CD4-positive, CD25-positive, alpha-beta regulatory T cell (primary cell): ENCODE measurements at regions not wholly inside any gene's neighbourhood (a gene's known extent, or its start where the extent isn't known, plus 50 kb on each side); places are given as distances from the start of the nearest gene placed in this dataset.

Experiments
- ATAC-seq, 2 donors: fragments of 150-1000 bp; cut with Tn5 transposase; one replicate each; pipeline ENCODE4 v1.10.0; 2021; ENCODE audit warnings: low read depth in 2 of 2, moderate number of reproducible peaks in 2 of 2, moderate library complexity in 1 of 2
- DNase-seq, 3 donors: peaks; one replicate each; pipeline versions ENCODE4 v3.0.0 to v3.0.0-alpha.2; 2012 to 2022; ENCODE audit warnings: mixed read lengths in 1 of 3
- H3K27ac ChIP-seq: one replicate; pipeline ENCODE4 v1.7.0; 2013; ENCODE audit warnings: mild to moderate bottlenecking, low read length; ENCODE audit not compliant: insufficient read depth, poor library complexity, severe bottlenecking
- H3K27me3 ChIP-seq: one replicate; pipeline ENCODE4 v1.7.0; 2013; ENCODE audit warnings: low read length; ENCODE audit not compliant: control insufficient read depth, insufficient read depth
- H3K36me3 ChIP-seq: one replicate; pipeline ENCODE4 v1.7.0; 2013; ENCODE audit warnings: mild to moderate bottlenecking, low read length, moderate library complexity; ENCODE audit not compliant: control insufficient read depth, insufficient read depth
- H3K4me1 ChIP-seq: 2 replicates; pipeline ENCODE4 v1.7.0; 2013; ENCODE audit warnings: mild to moderate bottlenecking, low read length; ENCODE audit not compliant: insufficient read depth, control insufficient read depth, poor library complexity, severe bottlenecking
- H3K4me3 ChIP-seq: one replicate; pipeline ENCODE4 v1.7.0; 2013; ENCODE audit warnings: low read depth, mild to moderate bottlenecking, low read length, moderate library complexity
- H3K9me3 ChIP-seq, 2 experiments: 1 replicate in 1 of 2; 2 replicates in 1 of 2; pipeline ENCODE4 v1.7.0; 2013; ENCODE audit warnings: low read length in 2 of 2, mild to moderate bottlenecking in 1 of 2, moderate library complexity in 1 of 2; ENCODE audit not compliant: control insufficient read depth in 2 of 2
- H3K27ac Mint-ChIP-seq, 3 donors: one replicate each; pipeline ENCODE4 v1.8.0; 2020 to 2022; ENCODE audit warnings: mild to moderate bottlenecking in 3 of 3, mixed read lengths in 3 of 3, moderate library complexity in 2 of 3
- H3K27me3 Mint-ChIP-seq: one replicate; pipeline ENCODE4 v1.8.0; 2022; ENCODE audit warnings: mild to moderate bottlenecking, mixed read lengths
- H3K36me3 Mint-ChIP-seq: one replicate; pipeline ENCODE4 v1.8.0; 2020; ENCODE audit warnings: mixed read lengths
- H3K4me1 Mint-ChIP-seq, 4 donors: one replicate each; pipeline ENCODE4 v1.8.0; 2020 to 2022; ENCODE audit warnings: mixed read lengths in 4 of 4, mild to moderate bottlenecking in 1 of 4
- H3K4me3 Mint-ChIP-seq, 4 donors: one replicate each; pipeline ENCODE4 v1.8.0; 2020 to 2022; ENCODE audit warnings: mild to moderate bottlenecking in 4 of 4, mixed read lengths in 4 of 4, moderate library complexity in 3 of 4
- H3K9me3 Mint-ChIP-seq, 7 donors: one replicate each; pipeline ENCODE4 v1.8.0; 2020 to 2022; ENCODE audit warnings: mixed read lengths in 7 of 7, mild to moderate bottlenecking in 3 of 7, moderate library complexity in 2 of 7

- H3K27ac Mint-ChIP-seq, result no peak overlapping the region
- H3K9me3 ChIP-seq, result no peaks in the 10 kb centered on the region
- peaks cover 3 to 29% (median 6%) of the 10 kb centered on the region in 7 donors for H3K9me3 Mint-ChIP-seq
- no peaks in the 10 kb centered on the region for H3K4me1 Mint-ChIP-seq
- no peaks in the 10 kb centered on the region for H3K36me3 Mint-ChIP-seq
- no peaks in the 10 kb centered on the region for H3K4me1 ChIP-seq
- no peak overlapping the region for H3K4me3 ChIP-seq
- DNase-seq (no peak), ATAC-seq (no peak)
- no peaks in the 10 kb centered on the region for H3K27me3 ChIP-seq
- H3K27ac ChIP-seq, result no peak overlapping the region
- no peaks in the 10 kb centered on the region for H3K36me3 ChIP-seq
- H3K27me3 Mint-ChIP-seq, result no peaks in the 10 kb centered on the region
- no peak overlapping the region for H3K4me3 Mint-ChIP-seq
Observed at GRCh38 chr11:80837051-80837450, 1396.2 kb upstream of the TENM4 start.

- DNase-seq (no peak), ATAC-seq (no peak)
- H3K9me3 Mint-ChIP-seq, result peaks cover 3 to 22% (median 8%) of the 10 kb centered on the region in 7 donors
- peaks cover 0 to 2% of the 10 kb centered on the region in 2 experiments for H3K9me3 ChIP-seq
- no peaks in the 10 kb centered on the region for H3K27me3 Mint-ChIP-seq
- no peaks in the 10 kb centered on the region for H3K27me3 ChIP-seq
- H3K4me3 Mint-ChIP-seq, result no peak overlapping the region
- H3K36me3 Mint-ChIP-seq, result no peaks in the 10 kb centered on the region
- no peak overlapping the region for H3K4me3 ChIP-seq
- H3K4me1 Mint-ChIP-seq, result no peaks in the 10 kb centered on the region
- H3K36me3 ChIP-seq, result no peaks in the 10 kb centered on the region
- no peaks in the 10 kb centered on the region for H3K4me1 ChIP-seq
- H3K27ac Mint-ChIP-seq, result no peak overlapping the region
- H3K27ac ChIP-seq, result no peak overlapping the region
Observed at GRCh38 chr11:80831374-80831773, 1390.5 kb upstream of the TENM4 start.

- Histone ChIP-seq H3K4me1 (no peaks in the 10 kb centered on the region), H3K27me3 (no peaks in the 10 kb centered on the region), H3K36me3 (no peaks in the 10 kb centered on the region), H3K27ac (no peak overlapping the region), H3K4me3 (no peak overlapping the region), H3K9me3 (peaks cover 0 to 2% of the 10 kb centered on the region in 2 experiments)
- H3K4me1 Mint-ChIP-seq, result no peaks in the 10 kb centered on the region
- no peak overlapping the region for H3K27ac Mint-ChIP-seq
- DNase-seq (no peak), ATAC-seq (no peak)
- no peaks in the 10 kb centered on the region for H3K36me3 Mint-ChIP-seq
- H3K27me3 Mint-ChIP-seq, result no peaks in the 10 kb centered on the region
- no peak overlapping the region for H3K4me3 Mint-ChIP-seq
- peaks cover 0 to 14% (median 3%) of the 10 kb centered on the region in 7 donors for H3K9me3 Mint-ChIP-seq
Observed at GRCh38 chr11:80827781-80828180, 1387.0 kb upstream of the TENM4 start.

GRCh38 chr11:80826808-80827207 lies 1386.0 kb upstream of the TENM4 start:
- no peaks in the 10 kb centered on the region for H3K27me3 ChIP-seq
- ATAC-seq, result no peak
- peaks cover 0 to 2% of the 10 kb centered on the region in 2 experiments for H3K9me3 ChIP-seq
- H3K4me1 ChIP-seq, result no peaks in the 10 kb centered on the region
- H3K36me3 Mint-ChIP-seq, result no peaks in the 10 kb centered on the region
- H3K9me3 Mint-ChIP-seq, result peaks cover 0 to 8% (median 3%) of the 10 kb centered on the region in 7 donors
- no peaks in the 10 kb centered on the region for H3K4me1 Mint-ChIP-seq
- no peak overlapping the region for H3K27ac ChIP-seq
- no peak for DNase-seq
- H3K36me3 ChIP-seq, result no peaks in the 10 kb centered on the region
- H3K4me3 ChIP-seq, result no peak overlapping the region
- no peak overlapping the region for H3K4me3 Mint-ChIP-seq
- no peak overlapping the region for H3K27ac Mint-ChIP-seq
- H3K27me3 Mint-ChIP-seq, result no peaks in the 10 kb centered on the region

GRCh38 chr11:80822308-80822707 lies 1381.5 kb upstream of the TENM4 start:
- H3K4me1 Mint-ChIP-seq, result no peaks in the 10 kb centered on the region

GRCh38 chr11:80819271-80819670 lies 1378.4 kb upstream of the TENM4 start:
- Mint-ChIP-seq H3K9me3 (peaks cover 0 to 12% (median 6%) of the 10 kb centered on the region in 7 donors), H3K27me3 (no peaks in the 10 kb centered on the region), H3K4me1 (no peaks in the 10 kb centered on the region), H3K27ac (no peak overlapping the region), H3K4me3 (no peak overlapping the region), H3K36me3 (no peaks in the 10 kb centered on the region)
- no peaks in the 10 kb centered on the region for H3K27me3 ChIP-seq
- no peak overlapping the region for H3K27ac ChIP-seq
- H3K4me1 ChIP-seq, result no peaks in the 10 kb centered on the region
- no peaks in the 10 kb centered on the region for H3K36me3 ChIP-seq
- H3K9me3 ChIP-seq, result no peaks in the 10 kb centered on the region
- DNase-seq (no peak), ATAC-seq (no peak)
- no peak overlapping the region for H3K4me3 ChIP-seq

More at GRCh38 chr11:80822308-80822707, 1381.5 kb upstream of the TENM4 start:
- Mint-ChIP-seq H3K27me3 (no peaks in the 10 kb centered on the region), H3K4me3 (no peak overlapping the region), H3K27ac (no peak overlapping the region), H3K9me3 (peaks cover 0 to 13% (median 4%) of the 10 kb centered on the region in 7 donors), H3K36me3 (no peaks in the 10 kb centered on the region)
- Histone ChIP-seq H3K27me3 (no peaks in the 10 kb centered on the region), H3K9me3 (no peaks in the 10 kb centered on the region), H3K36me3 (no peaks in the 10 kb centered on the region), H3K27ac (no peak overlapping the region), H3K4me1 (no peaks in the 10 kb centered on the region), H3K4me3 (no peak overlapping the region)
- no peak for DNase-seq
- ATAC-seq, result no peak

- Histone ChIP-seq H3K4me3 (peak overlapping the region; percentile 14), H3K9me3 (no peaks in the 10 kb centered on the region), H3K4me1 (no peaks in the 10 kb centered on the region), H3K27ac (no peak overlapping the region), H3K27me3 (no peaks in the 10 kb centered on the region), H3K36me3 (no peaks in the 10 kb centered on the region)
- DNase-seq, result no peak
- no peaks in the 10 kb centered on the region for H3K27me3 Mint-ChIP-seq
- no peaks in the 10 kb centered on the region for H3K4me1 Mint-ChIP-seq
- peak overlapping the region in 2 of 3 donors; percentile 34 to 95 for H3K27ac Mint-ChIP-seq
- H3K4me3 Mint-ChIP-seq, result peak overlapping the region in 1 of 4 donors; percentile 46
- no peak for ATAC-seq
- H3K9me3 Mint-ChIP-seq, result peaks cover 0 to 12% (median 6%) of the 10 kb centered on the region in 7 donors
- no peaks in the 10 kb centered on the region for H3K36me3 Mint-ChIP-seq
Observed at GRCh38 chr11:80816966-80817365, 1376.1 kb upstream of the TENM4 start.

- H3K9me3 ChIP-seq, result no peaks in the 10 kb centered on the region
- no peak overlapping the region for H3K4me3 ChIP-seq
- no peaks in the 10 kb centered on the region for H3K4me1 ChIP-seq
- no peaks in the 10 kb centered on the region for H3K4me1 Mint-ChIP-seq
- DNase-seq (no peak), ATAC-seq (no peak)
- no peak overlapping the region for H3K27ac Mint-ChIP-seq
- no peaks in the 10 kb centered on the region for H3K27me3 Mint-ChIP-seq
- H3K27ac ChIP-seq, result no peak overlapping the region
- H3K9me3 Mint-ChIP-seq, result peaks cover 0 to 12% (median 6%) of the 10 kb centered on the region in 7 donors
- no peak overlapping the region for H3K4me3 Mint-ChIP-seq
- H3K36me3 Mint-ChIP-seq, result no peaks in the 10 kb centered on the region
- H3K27me3 ChIP-seq, result no peaks in the 10 kb centered on the region
- no peaks in the 10 kb centered on the region for H3K36me3 ChIP-seq
Observed at GRCh38 chr11:80816454-80816847, 1375.6 kb upstream of the TENM4 start.
